Brain microvascular endothelial cell (primary cell): ENCODE measurements at regions not wholly inside any gene's neighbourhood (a gene's known extent, or its start where the extent isn't known, plus 50 kb on each side); places are given as distances from the start of the nearest gene placed in this dataset.

Experiments used
- DNase-seq: peaks from one replicate; pipeline ENCODE4 v3.0.0-alpha.2; 2020
- H3K27ac ChIP-seq: fragments of 250-450 bp; sonication (Bioruptor Pico); 2 replicates; pipeline ENCODE4 v1.5.1; 2020; ENCODE audit warnings: mild to moderate bottlenecking, moderate library complexity
- H3K27me3 ChIP-seq: fragments of 250-450 bp; sonication (Bioruptor Pico); replicated peaks from 2 replicates; pipeline ENCODE4 v1.5.1; 2020; ENCODE audit warnings: mild to moderate bottlenecking
- H3K36me3 ChIP-seq: fragments of 250-450 bp; sonication (Bioruptor Pico); replicated peaks from 2 replicates; pipeline ENCODE4 v1.5.1; 2020; ENCODE audit warnings: mild to moderate bottlenecking
- H3K4me3 ChIP-seq: 2 replicates; pipeline ENCODE4 v1.5.1; 2011; ENCODE audit warnings: low read depth, mild to moderate bottlenecking, control low read depth, low read length, moderate library complexity
- in situ Hi-C: cut with HindIII; loops from 2 replicates; pipeline ENCODE4 v1.10.0; 2017; ENCODE audit warnings: low sequenced_read_pairs, low pct_ligation_motif_present
- TF ChIP-seq, protein P1 (sequence below): IDR thresholded peaks from 2 replicates; pipeline ENCODE4 v1.5.1; 2011; ENCODE audit warnings: low read depth, mild to moderate bottlenecking, moderate library complexity, low read length, control low read depth, inconsistent platforms; ENCODE audit errors: missing control alignments

DNA sequence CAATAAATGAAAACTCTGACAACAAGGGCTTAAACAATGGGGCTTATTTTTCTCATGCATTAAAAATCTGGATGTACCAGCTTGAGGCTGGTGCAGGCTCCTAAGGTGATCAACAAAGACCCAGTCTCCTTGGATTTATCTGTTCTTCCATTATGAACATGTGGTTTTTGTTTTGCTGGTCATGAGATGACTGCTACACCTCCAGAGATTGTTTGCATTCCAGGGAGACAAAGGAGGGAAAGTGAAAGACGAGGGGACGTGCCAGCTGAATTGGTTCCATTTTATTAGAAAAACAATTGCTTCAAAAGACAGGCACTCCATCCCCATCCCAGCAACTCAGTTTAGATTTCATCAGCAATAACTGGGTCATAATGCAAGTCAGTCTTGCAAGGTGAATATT, 90.9 kb upstream of the KCNK1 start:
- TF ChIP-seq, protein P1, sequence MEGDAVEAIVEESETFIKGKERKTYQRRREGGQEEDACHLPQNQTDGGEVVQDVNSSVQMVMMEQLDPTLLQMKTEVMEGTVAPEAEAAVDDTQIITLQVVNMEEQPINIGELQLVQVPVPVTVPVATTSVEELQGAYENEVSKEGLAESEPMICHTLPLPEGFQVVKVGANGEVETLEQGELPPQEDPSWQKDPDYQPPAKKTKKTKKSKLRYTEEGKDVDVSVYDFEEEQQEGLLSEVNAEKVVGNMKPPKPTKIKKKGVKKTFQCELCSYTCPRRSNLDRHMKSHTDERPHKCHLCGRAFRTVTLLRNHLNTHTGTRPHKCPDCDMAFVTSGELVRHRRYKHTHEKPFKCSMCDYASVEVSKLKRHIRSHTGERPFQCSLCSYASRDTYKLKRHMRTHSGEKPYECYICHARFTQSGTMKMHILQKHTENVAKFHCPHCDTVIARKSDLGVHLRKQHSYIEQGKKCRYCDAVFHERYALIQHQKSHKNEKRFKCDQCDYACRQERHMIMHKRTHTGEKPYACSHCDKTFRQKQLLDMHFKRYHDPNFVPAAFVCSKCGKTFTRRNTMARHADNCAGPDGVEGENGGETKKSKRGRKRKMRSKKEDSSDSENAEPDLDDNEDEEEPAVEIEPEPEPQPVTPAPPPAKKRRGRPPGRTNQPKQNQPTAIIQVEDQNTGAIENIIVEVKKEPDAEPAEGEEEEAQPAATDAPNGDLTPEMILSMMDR, result no peak
- no peak for DNase-seq
- no peaks in the 10 kb centered on the region for H3K27me3 ChIP-seq
- no peak overlapping the region for H3K4me3 ChIP-seq
- in situ Hi-C loops, result no loop called here
- no peaks in the 10 kb centered on the region for H3K36me3 ChIP-seq
- no peak overlapping the region for H3K27ac ChIP-seq

DNA sequence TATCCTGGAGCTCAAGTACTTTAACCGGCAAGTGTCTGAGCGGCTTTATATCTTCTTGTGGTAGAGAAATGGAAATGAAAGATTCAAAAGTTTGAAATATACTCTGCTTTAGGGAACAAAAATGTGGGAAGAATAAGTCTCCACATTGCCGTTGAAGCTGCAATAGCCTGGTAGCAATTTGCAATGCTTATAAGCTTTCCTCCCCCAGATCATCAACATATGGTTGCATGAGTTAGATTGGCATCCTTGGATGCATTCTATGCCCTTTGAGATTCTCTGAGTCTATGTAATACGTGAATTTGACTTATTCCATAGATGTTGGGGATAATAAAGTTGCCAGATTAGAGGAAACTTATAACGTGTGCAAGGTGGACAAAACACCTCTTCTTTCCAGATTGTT, 86.1 kb upstream of the KCNK1 start:
- Histone ChIP-seq H3K36me3 (no peaks in the 10 kb centered on the region), H3K27me3 (no peaks in the 10 kb centered on the region), H3K27ac (no peak overlapping the region), H3K4me3 (no peak overlapping the region)
- DNase-seq, result no peak
- in situ Hi-C loops, result no loop called here
- TF ChIP-seq, protein P1, result no peak

DNA sequence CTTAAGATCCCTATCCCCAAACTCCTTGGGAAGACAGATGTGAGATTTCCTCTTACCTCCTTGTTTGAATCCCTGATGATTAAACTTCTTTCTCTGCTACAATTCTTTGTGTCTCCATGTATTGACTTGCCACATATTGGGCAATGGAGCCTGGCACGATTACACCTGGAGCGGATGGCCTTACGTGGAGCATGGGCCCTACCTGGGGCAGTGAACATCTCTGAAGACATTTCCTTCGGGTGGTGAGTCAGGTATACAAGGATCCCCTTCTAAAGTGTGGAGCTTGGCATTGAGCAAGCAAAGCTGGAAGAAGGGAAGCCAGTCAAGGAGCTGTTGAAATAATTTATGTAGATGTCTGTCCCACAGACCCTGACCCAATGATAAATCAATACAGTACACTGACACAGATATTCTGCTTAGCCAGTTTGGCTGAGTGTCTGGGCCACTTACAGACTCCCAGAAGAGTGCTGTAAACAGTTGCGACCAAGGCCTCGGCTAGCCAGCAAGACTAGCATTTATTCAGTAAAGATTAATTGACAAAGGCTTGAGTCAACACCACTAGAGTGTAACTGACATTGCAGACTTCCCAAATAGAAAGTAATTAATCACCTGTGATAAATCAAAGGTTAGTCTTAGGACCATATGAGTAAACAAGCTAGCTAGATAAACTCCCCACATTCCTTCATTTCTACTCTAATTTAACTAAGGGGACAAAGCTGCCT, 83.1 kb upstream of the KCNK1 start:
- in situ Hi-C loops, result no loop called here
- Histone ChIP-seq H3K36me3 (no peaks in the 10 kb centered on the region), H3K27ac (no peak overlapping the region), H3K27me3 (no peaks in the 10 kb centered on the region), H3K4me3 (no peak overlapping the region)
- TF ChIP-seq, protein P1, result no peak
- DNase-seq, result no peak

- DNase-seq, result no peak
- no peak overlapping the region for H3K4me3 ChIP-seq
- in situ Hi-C loops, result no loop called here
Observed at GRCh38 chr1:233540816-233541215, 73.1 kb upstream of the KCNK1 start.

DNA sequence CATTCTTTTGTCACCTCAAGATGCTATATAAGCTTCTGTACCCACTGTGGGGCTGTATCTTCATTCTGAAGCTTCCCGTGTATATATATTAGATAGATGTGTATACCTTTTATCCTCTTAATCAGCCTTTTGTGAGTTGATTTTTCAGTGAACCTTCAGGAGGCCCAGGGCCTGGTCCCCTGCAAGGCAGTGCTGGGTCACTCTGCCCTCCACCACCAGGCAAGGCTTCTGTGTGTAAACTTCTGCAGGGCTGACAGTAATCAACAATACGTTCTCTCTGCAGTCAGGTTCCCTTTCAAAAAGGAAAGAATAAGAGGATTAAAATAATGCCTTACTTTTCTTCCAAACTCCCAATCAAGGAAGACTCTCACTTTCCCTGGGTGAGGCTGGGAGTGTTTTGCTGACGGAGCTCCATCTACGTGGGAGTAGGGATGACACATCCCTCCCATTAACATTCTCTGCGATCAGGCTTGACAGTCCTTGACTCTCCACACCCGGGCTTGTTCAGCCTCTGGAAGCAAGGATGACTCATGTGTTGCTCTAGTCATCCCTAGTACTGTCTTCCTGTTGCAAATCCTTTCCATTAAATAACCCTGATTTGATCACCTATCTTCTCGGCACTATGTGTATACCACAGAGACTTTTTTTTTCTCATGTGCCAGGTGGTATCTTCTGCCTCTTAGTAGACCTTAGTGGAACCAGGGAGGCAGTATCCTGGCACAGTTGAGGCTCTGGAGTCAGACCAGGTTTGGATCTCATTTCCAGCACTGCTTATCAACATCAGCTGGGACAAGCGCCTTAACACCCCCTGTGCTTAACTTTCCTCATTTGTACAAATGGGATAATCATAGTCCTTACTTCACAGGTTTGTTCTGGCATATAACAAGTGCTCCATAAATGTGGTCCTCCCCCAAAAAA, 70.3 kb upstream of the KCNK1 start:
- no peaks in the 10 kb centered on the region for H3K36me3 ChIP-seq
- H3K4me3 ChIP-seq, result no peak overlapping the region
- TF ChIP-seq, protein P1, result no peak
- no peaks in the 10 kb centered on the region for H3K27me3 ChIP-seq
- H3K27ac ChIP-seq, result no peak overlapping the region
- peak; percentile 38 for DNase-seq
- in situ Hi-C loops, result no loop called here

More at GRCh38 chr1:233540816-233541215, 73.1 kb upstream of the KCNK1 start:
- Histone ChIP-seq H3K36me3 (no peaks in the 10 kb centered on the region), H3K27ac (no peak overlapping the region), H3K27me3 (no peaks in the 10 kb centered on the region)
- TF ChIP-seq, protein P1, result no peak
